GM19455 (cell line): ENCODE measurements at regions not wholly inside any gene's neighbourhood (a gene's known extent, or its start where the extent isn't known, plus 50 kb on each side); places are given as distances from the start of the nearest gene placed in this dataset.

Experiments used
- ATAC-seq: cut with Tn5 transposase; IDR thresholded peaks from one replicate; pipeline ENCODE4 v1.9.1; 2021; ENCODE audit not compliant: unreplicated experiment

DNA sequence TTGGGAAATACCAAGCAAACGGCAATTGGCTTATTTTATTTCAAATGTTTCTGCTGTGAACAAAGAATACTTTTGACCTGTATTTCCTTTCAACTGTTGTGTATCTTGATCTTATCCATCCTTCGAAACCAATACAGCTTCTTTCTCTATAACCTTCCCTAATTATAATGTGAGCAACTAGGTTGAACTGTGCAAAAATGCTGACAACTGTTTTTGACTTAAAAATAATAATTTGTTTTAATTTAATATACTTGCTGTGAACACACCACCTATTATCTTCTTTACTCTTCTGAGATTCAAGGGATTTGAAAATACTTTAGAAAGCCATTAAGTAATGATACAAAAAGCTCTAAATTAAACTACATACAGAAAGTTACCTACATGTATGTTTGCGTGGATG is 682.5 kb upstream of the CCDC179 start:
- no peak for ATAC-seq

DNA sequence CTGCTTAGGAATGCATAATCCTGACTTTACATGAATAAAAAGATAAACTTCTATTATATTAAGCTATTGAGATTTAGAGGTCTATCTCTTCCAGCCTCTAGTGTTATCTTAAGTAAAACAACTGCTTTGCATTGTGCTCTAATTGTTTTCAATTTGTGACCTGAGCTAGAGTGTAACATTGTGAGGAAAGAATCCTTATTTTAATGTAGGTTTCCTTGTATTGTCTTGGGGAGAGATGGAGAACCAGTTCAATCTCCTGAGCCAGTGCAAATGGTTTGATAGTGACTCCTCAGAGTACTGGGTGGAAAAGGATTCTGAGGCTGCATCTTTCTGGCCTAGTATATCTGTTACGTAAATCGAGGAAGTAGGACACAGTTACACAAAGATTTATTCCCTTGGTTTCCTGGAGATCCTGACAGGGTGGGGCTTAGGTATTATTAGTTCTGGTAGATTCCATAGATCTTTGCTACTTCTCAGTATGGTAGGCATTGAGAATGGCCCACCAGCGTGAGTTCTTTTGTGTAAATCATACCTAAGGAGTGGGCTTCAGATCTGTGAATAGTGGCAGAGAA is 683.5 kb upstream of the CCDC179 start:
- no peak for ATAC-seq

- no peak for ATAC-seq
Measured at GRCh38 chr11:23551706-23552105, 691.4 kb upstream of the CCDC179 start.

GRCh38 chr11:23554002-23554401 is 693.7 kb upstream of the CCDC179 start:
- ATAC-seq = no peak

GRCh38 chr11:23555085-23555484 is 694.8 kb upstream of the CCDC179 start:
- ATAC-seq = no peak

DNA sequence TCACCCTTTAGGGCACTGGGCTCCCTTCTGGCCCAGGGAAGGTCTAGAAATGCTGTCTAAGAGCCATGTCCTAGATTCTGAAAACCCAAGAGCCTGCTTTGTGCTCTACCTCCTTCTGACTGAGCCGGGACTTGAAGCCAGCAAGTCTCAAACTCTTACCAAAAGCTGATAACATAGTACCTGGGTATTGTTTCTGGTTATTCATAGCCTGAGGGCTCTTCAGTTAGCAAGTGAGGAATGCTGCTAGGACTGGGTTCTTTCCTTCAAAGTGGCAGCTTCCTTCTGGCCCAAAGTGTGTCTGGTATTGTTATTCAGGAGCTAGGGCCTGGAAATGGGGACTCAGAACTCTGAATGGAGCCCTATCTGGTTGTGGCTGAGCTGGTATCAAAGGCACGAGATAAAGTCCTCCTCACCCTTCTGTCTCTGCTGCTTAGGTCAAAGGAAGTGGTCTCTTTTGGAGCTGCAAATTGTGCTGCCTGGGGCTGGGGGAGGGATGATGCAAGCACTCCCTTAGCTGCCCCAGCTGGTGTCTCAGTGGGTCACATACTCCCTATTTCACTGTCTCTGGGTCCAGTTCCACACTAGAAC is 696.0 kb upstream of the CCDC179 start:
- ATAC-seq = no peak

DNA sequence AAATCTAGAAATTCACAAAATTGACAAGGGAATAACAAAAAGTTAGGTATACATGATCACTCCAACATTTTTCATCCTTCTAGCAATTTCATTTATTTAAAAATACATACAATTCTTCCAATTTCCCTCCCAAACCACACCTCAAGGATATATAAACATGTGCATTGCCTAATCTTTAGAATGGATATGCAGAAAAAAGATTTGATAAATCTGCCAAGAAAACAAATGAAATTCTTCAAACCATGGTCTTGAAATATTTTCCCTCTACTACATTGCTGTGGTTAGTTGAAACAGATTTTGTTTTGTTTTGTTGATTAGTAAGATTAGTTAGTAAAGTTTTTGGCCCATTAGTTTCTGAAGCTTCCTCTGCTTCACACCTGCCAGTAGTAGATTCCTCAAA is 703.3 kb upstream of the CCDC179 start:
- no peak for ATAC-seq

DNA sequence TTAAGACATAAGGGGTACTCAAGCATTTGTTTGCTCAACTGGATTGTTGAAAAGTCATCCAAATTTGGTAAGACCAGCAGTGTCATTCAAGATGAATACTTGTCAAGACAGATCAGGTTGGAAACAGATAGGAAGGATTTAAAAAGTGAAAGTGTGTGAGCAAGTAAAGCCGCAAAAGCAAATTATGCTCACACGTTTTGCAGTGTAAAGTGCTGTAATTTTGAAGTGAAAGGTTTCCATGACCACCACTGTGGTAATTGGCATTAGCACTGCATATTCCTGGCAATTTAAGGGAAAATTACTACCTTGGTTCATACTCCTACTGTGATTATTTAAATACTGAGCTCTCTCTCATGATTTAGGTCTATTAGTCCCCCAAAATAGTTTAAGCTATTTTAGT is 704.1 kb upstream of the CCDC179 start:
- no peak for ATAC-seq

GRCh38 chr11:23569134-23569533 is 708.9 kb upstream of the CCDC179 start:
- no peak for ATAC-seq

DNA sequence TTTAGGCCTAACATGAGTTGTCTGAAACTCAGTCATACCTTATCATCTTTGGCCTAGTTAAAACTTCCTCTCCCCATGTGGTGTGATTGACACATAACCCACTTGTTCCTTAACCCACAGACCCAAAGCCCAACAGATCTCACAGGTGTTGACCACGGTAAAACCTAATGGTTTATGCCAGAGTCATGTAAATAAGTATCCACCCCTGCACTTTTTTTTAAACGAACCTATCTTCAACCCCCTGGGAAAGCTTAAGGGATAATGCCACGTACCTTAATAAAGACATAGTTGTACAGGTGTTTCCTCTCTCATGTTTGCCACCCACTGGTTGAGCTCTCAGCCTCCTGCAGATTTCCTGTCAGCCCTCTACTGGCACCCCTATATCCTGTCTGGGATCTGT is 709.3 kb upstream of the CCDC179 start:
- no peak for ATAC-seq

DNA sequence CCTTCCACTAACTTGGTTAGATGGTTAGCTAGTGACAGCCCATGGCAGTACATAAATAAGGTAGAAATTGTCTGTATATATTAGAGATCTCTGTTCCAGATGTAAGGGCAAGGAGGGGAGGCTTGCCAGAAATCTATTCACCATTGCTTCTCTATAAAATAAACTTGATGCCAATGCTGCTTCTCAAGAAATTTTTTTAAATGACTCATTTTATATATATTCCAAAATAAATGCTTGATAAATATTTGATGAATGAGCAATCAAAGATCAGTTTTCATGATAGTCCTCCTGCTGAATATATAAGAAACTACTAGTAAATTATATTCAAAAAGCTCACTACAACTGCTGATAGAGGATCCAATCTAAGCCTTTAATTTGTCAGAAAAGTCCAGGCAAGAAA is 710.6 kb upstream of the CCDC179 start:
- no peak for ATAC-seq

DNA sequence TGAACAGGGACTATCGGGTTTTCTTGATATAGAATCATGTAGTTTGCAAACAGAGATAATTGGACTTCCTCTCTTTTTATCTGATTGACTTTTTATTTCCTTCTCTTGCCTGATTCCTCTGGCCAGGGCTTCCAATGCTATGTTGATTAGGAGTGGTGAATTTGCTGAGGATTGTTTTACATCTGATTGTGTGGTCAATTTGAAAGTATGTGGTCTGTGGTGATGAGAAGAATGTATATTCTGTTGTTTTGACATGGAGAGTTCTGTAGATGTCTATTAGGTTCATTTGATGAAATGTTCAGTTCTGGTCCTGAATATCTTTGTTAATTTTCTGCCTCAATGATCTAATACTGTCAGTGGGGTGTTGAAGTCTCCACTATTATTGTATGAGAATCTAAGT is 713.2 kb upstream of the CCDC179 start:
- ATAC-seq = no peak

DNA sequence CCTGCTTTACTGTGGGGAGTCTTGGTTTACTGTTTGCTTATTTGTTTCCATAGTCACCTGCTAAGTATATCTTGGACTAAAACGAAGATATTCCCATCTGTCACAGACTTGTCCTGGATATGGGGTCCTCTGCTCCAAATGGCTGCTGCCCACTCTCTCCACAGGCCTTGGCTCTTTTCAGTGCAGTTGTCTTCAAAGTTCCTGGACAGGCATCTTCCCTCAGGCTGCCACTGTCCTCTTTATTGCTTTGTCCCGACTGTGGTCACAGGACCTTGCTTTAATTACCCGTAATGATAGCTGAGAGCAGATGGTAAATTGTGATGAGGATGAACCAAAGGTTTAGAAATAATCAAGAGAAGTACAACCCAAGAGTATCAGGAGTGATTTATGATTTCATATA is 713.9 kb upstream of the CCDC179 start:
- no peak for ATAC-seq

- no peak for ATAC-seq
Measured at GRCh38 chr11:23577296-23577695, 717.0 kb upstream of the CCDC179 start.

DNA sequence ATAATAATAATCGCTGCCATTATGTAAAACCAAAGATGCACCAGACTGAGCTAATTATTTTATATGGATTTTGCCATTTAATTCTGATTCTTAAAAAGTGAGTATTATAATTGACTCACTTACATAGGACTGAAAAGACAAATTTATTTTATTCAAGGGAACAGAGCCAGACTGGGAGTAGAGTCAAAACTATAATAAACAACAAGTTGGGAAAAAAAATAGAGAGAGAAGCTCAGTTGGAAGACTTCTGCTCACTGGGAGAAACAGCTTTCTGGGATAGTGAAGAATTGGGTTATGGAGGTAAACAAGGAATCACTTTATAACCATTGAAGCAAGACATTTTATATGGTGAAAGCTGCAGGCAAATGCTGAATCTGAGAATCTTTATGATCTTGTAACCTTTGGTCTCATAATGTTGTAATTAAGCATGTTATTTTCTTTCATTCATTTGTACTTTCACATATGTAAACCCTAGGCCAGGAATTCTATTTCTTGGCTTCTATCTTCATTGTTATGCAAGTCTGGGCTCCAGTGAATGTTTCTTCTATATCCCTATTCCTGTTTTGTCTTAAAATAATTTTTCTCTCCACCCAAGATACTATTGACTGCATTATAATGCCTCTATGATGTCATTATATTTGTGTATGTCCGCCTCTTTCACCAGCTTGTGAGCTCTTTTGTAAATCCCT is 725.3 kb upstream of the CCDC179 start:
- no peak for ATAC-seq

DNA sequence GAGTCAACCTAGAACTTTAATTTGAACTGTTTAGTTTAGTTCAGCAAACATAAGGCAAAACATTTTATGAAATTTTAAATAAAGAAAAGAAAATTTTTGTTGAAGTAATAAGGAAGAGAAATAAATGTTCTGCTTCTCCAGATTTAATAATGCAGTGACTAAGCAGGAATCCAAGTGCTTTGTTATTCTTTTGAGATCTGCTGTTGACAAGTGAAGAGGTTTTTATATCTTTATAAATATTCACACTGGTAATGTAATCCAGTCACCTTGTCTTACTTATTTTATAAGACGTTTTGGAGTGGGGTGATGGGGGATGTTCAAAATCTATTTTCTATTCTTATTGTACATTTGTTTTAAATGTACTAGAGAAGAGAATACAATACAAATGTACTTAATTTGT is 725.9 kb upstream of the CCDC179 start:
- ATAC-seq = no peak

GRCh38 chr11:23590596-23591308 is 730.5 kb upstream of the CCDC179 start:
- ATAC-seq = no peak

DNA sequence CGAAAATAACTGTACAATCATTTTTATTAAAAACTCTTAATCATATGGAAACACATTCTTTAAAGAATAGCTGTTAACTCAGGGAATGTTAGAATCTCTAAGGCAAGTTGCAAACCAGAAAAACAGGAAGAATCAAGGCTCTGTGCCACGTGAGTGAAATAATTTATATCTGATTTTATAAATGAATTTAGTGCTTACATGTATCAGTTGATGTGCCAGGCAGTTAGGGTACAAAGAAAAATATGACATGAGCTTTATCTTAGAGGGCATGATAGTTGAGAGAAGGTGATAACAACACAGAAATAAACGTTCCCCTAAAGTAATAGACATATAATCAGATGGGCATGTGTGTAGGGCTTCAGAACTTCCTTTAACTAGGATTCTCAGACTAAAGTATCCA is 734.5 kb upstream of the CCDC179 start:
- ATAC-seq = no peak

DNA sequence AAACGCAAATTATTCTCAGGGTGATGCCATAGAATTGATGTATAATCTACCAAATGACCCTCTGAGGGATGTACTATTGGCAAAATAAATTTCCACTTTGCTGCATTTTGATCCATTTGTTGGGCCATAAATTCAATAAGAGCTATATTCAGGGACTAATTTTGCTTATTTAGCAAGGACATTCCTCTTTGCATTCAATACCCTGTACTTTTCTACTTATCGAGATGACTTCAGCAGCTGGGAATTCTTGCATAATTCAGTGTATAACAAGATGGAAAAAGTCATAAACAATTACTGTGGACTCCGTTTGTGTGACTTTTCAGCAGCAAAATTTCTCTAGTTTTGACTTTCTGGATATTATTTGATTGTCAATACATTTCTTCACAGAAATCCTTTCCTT is 744.7 kb upstream of the CCDC179 start:
- ATAC-seq = no peak

DNA sequence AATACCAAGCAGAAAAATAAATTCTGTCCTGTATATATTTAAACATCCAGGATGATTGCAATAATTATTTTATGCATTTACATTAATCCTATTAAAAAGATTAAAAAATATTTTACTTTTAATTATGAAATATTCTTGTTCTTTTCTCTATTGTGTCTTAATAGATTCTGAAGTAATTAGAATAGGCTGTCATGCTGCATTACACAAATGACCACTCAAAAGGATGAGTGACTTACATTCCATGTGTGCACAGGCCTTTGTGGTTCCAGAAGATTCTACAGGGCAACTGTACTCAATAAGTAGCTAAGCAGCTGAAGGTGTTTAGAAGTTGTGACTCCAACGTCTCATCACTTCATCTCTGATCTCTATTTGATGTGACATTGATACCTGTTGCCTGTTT is 745.9 kb upstream of the CCDC179 start:
- ATAC-seq = no peak

GRCh38 chr11:23611726-23612125 is 751.5 kb upstream of the CCDC179 start:
- no peak for ATAC-seq

DNA sequence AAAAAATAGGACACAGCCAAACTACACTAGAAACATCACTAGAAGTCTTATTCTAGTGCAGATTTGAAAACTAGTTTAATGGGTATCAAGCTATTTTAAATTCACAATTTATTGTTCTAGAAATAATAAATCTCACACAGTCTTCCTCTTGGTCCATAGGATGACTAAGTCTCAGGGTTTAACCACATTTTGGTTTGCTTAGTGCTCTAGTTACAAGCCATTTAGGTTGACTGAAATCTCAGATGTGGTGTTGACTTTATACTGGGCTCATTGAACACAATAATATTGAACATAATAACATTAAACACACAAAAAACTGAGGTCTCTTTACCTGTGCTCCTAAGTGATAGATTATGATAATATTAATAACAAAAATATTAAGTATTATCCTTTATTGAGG is 760.3 kb upstream of the CCDC179 start:
- no peak for ATAC-seq
